OCI-LY1 (cell line): ENCODE measurements at regions not wholly inside any gene's neighbourhood (a gene's known extent, or its start where the extent isn't known, plus 50 kb on each side); places are given as distances from the start of the nearest gene placed in this dataset.

Experiments
- H2AFZ ChIP-seq: fragments of 200-600 bp; sonication (generic), shearing (Covaris generic); 2 replicates; pipeline ENCODE4 v1.6.0; 2014; ENCODE audit warnings: antibody characterized with exemption, mild to moderate bottlenecking, low read length
- H3F3A ChIP-seq: fragments of 200-600 bp; sonication (generic), shearing (Covaris generic); 2 replicates; pipeline ENCODE4 v1.6.0; 2014; ENCODE audit warnings: mild to moderate bottlenecking, antibody characterized with exemption, low read length, moderate library complexity; ENCODE audit not compliant: insufficient read depth
- H3K27ac ChIP-seq: fragments of 200-600 bp; sonication (generic); 2 replicates; pipeline ENCODE4 v1.5.1; 2014; ENCODE audit warnings: low read length, mixed run types, mild to moderate bottlenecking, low read depth; ENCODE audit not compliant: poor library complexity, severe bottlenecking
- H3K27me3 ChIP-seq: fragments of 200-600 bp; sonication (generic); 2 replicates; pipeline ENCODE4 v1.6.0; 2014; ENCODE audit warnings: antibody characterized with exemption, mild to moderate bottlenecking, low read length, moderate library complexity; ENCODE audit not compliant: insufficient read depth
- H3K36me3 ChIP-seq: fragments of 200-600 bp; sonication (generic); 2 replicates; pipeline ENCODE4 v1.6.1; 2014; ENCODE audit warnings: mild to moderate bottlenecking, antibody characterized with exemption, low read length, moderate library complexity, mixed read lengths; ENCODE audit not compliant: insufficient read depth
- H3K4me1 ChIP-seq: fragments of 200-600 bp; sonication (generic); 2 replicates; pipeline ENCODE4 v1.5.1; 2014; ENCODE audit warnings: mild to moderate bottlenecking, low read length, moderate library complexity; ENCODE audit not compliant: insufficient read depth, severe bottlenecking
- H3K4me2 ChIP-seq: fragments of 200-600 bp; sonication (generic), shearing (Covaris generic); 2 replicates; pipeline ENCODE4 v1.6.1; 2014; ENCODE audit warnings: low read length
- H3K4me3 ChIP-seq: fragments of 200-600 bp; sonication (generic); 2 replicates; pipeline ENCODE4 v1.5.1; 2014; ENCODE audit warnings: low read length, low read depth, mild to moderate bottlenecking, mixed read lengths; ENCODE audit not compliant: poor library complexity, severe bottlenecking
- H3K79me2 ChIP-seq: fragments of 200-600 bp; shearing (Covaris generic); 2 replicates; pipeline ENCODE4 v1.6.1; 2016; ENCODE audit warnings: mixed run types, low read length, mixed read lengths; ENCODE audit not compliant: insufficient read depth
- H3K9ac ChIP-seq: fragments of 200-600 bp; sonication (generic), shearing (Covaris generic); 2 replicates; pipeline ENCODE4 v1.6.1; 2014; ENCODE audit warnings: mild to moderate bottlenecking, low read length, mixed read lengths
- H3K9me2 ChIP-seq: fragments of 200-600 bp; sonication (generic), shearing (Covaris generic); 2 replicates; pipeline ENCODE4 v1.6.1; 2014; ENCODE audit warnings: low read depth, mild to moderate bottlenecking, low read length, mixed read lengths
- H3K9me3 ChIP-seq: fragments of 200-600 bp; shearing (Covaris generic); 2 replicates; pipeline ENCODE4 v1.6.1; 2014; ENCODE audit warnings: low read length, mixed read lengths
- H4K20me1 ChIP-seq: fragments of 200-600 bp; sonication (generic), shearing (Covaris generic); 2 replicates; pipeline ENCODE4 v1.6.0; 2016; ENCODE audit warnings: mild to moderate bottlenecking, low read length; ENCODE audit not compliant: insufficient read depth
- CTCF ChIP-seq: fragments of 200-600 bp; sonication (generic), shearing (Covaris generic); IDR thresholded peaks from 2 replicates; pipeline ENCODE4 v1.5.1; 2017; ENCODE audit warnings: mild to moderate bottlenecking, antibody characterized with exemption, low read length, moderate library complexity, mixed read lengths
- EZH2 ChIP-seq: fragments of 200-600 bp; sonication (generic), shearing (Covaris generic); IDR thresholded peaks from 2 replicates; pipeline ENCODE4 v1.8.0; 2017; ENCODE audit warnings: borderline replicate concordance, mixed run types, mild to moderate bottlenecking, antibody characterized with exemption, low read length, moderate library complexity, mixed read lengths

- H3K4me3 ChIP-seq, result no peak overlapping the region
- no peaks in the 10 kb centered on the region for H3K9me3 ChIP-seq
- no peak overlapping the region for H3K27ac ChIP-seq
- H3K9ac ChIP-seq, result no peak overlapping the region
- H3K4me2 ChIP-seq, result no peak overlapping the region
- 0 out of 2 replicates have a peak, but pooled peaks cover 4% of the 10 kb centered on the region for H3K27me3 ChIP-seq
- no peak for TF ChIP-seq CTCF
- TF ChIP-seq EZH2, result no peak
- H2AFZ ChIP-seq, result no peak overlapping the region
- H3K9me2 ChIP-seq, result no peaks in the 10 kb centered on the region
- H3K79me2 ChIP-seq, result no peaks in the 10 kb centered on the region
- H3K36me3 ChIP-seq, result no peaks in the 10 kb centered on the region
- H3F3A ChIP-seq, result no peaks in the 10 kb centered on the region
- no peaks in the 10 kb centered on the region for H3K4me1 ChIP-seq
- H4K20me1 ChIP-seq, result no peaks in the 10 kb centered on the region
These were observed 109.7 kb downstream of the TMEM18 start for GRCh38 chr2:567496-567864.

GRCh38 chr2:566379-567313 is 110.6 kb downstream of the TMEM18 start:
- no peak overlapping the region for H3K4me2 ChIP-seq
- H3K4me1 ChIP-seq, result no peaks in the 10 kb centered on the region
- H3F3A ChIP-seq, result no peaks in the 10 kb centered on the region
- no peaks in the 10 kb centered on the region for H3K36me3 ChIP-seq
- H3K27ac ChIP-seq, result no peak overlapping the region
- H3K27me3 ChIP-seq, result 0 out of 2 replicates have a peak, but pooled peaks cover 4% of the 10 kb centered on the region
- H3K9ac ChIP-seq, result no peak overlapping the region
- no peak overlapping the region for H2AFZ ChIP-seq
- no peaks in the 10 kb centered on the region for H3K79me2 ChIP-seq
- no peak overlapping the region for H3K4me3 ChIP-seq
- no peaks in the 10 kb centered on the region for H4K20me1 ChIP-seq
- no peaks in the 10 kb centered on the region for H3K9me3 ChIP-seq
- TF ChIP-seq EZH2 (no peak), CTCF (no peak)
- H3K9me2 ChIP-seq, result no peaks in the 10 kb centered on the region

GRCh38 chr2:564471-565181 is 112.6 kb downstream of the TMEM18 start:
- Histone ChIP-seq H3K27me3 (0 out of 2 replicates have a peak, but pooled peaks cover 4% of the 10 kb centered on the region), H3K27ac (no peak overlapping the region), H4K20me1 (no peaks in the 10 kb centered on the region), H3K4me1 (no peaks in the 10 kb centered on the region), H2AFZ (no peak overlapping the region), H3K79me2 (no peaks in the 10 kb centered on the region), H3K9me3 (no peaks in the 10 kb centered on the region), H3K4me2 (no peak overlapping the region), H3K9ac (no peak overlapping the region), H3K36me3 (no peaks in the 10 kb centered on the region), H3K9me2 (no peaks in the 10 kb centered on the region), H3F3A (no peaks in the 10 kb centered on the region), H3K4me3 (no peak overlapping the region)
- TF ChIP-seq CTCF (no peak), EZH2 (no peak)
